Nephron (organoid): ENCODE measurements at regions not wholly inside any gene's neighbourhood (a gene's known extent, or its start where the extent isn't known, plus 50 kb on each side); places are given as distances from the start of the nearest gene placed in this dataset.
A peak's percentile ranks its signal among the peaks of the same experiment; 100 is the strongest.

Experiments
- H3K27ac Mint-ChIP-seq, 3 experiments: 2 replicates each; pipeline ENCODE4 v1.8.0; 2020; ENCODE audit warnings: mixed read lengths in 3 of 3, mild to moderate bottlenecking in 2 of 3, moderate library complexity in 1 of 3
- H3K27me3 Mint-ChIP-seq: 2 replicates; pipeline ENCODE4 v1.8.0; 2021; ENCODE audit warnings: low read depth, mild to moderate bottlenecking, moderate library complexity, mixed read lengths
- H3K36me3 Mint-ChIP-seq: 2 replicates; pipeline ENCODE4 v1.8.0; 2020; ENCODE audit warnings: low read depth, mixed read lengths
- H3K4me1 Mint-ChIP-seq: 2 replicates; pipeline ENCODE4 v1.8.0; 2020; ENCODE audit warnings: mixed read lengths
- H3K4me3 Mint-ChIP-seq, 3 experiments: 2 replicates each; pipeline ENCODE4 v1.8.0; 2020; ENCODE audit warnings: mild to moderate bottlenecking in 3 of 3, mixed read lengths in 3 of 3, moderate library complexity in 2 of 3
- H3K9me3 Mint-ChIP-seq: 2 replicates; pipeline ENCODE4 v1.8.0; 2020; ENCODE audit warnings: mixed read lengths
- TF ChIP-seq, protein P1 (sequence below), 3 experiments: fragments of 200-600 bp; sonication (generic); IDR thresholded peaks; one replicate each; pipeline ENCODE4 v1.5.0; 2021; ENCODE audit warnings: antibody characterized with exemption in 3 of 3; ENCODE audit not compliant: unreplicated experiment in 3 of 3

DNA sequence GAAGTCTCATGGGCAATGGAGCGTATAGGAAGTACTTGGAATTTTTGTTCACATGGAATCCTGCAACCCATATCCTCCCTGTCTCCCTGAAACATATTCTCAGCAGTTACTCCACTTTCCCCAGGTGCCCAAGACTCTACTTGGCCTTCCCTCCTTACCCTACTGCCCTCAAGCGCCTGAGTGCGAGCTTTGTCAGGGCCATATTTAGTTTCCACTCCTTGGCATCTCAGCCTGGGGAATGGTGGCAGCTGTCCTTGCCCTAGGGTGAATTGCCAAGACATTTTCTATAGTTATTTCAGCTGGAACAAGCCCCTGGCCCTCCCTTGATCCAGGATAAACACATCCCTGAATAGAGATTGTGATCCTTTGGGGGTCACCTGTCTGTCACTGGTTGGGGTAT lies 569.3 kb upstream of the LRFN5 start:
- TF ChIP-seq, protein P1, sequence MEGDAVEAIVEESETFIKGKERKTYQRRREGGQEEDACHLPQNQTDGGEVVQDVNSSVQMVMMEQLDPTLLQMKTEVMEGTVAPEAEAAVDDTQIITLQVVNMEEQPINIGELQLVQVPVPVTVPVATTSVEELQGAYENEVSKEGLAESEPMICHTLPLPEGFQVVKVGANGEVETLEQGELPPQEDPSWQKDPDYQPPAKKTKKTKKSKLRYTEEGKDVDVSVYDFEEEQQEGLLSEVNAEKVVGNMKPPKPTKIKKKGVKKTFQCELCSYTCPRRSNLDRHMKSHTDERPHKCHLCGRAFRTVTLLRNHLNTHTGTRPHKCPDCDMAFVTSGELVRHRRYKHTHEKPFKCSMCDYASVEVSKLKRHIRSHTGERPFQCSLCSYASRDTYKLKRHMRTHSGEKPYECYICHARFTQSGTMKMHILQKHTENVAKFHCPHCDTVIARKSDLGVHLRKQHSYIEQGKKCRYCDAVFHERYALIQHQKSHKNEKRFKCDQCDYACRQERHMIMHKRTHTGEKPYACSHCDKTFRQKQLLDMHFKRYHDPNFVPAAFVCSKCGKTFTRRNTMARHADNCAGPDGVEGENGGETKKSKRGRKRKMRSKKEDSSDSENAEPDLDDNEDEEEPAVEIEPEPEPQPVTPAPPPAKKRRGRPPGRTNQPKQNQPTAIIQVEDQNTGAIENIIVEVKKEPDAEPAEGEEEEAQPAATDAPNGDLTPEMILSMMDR (IDR thresholded peaks at IDR 0.05; ENCODE audit: unreplicated experiment in 3 of 3) = no peak
- H3K4me3 Mint-ChIP-seq = no peak overlapping the region
- peaks cover 5% of the 10 kb centered on the region for H3K9me3 Mint-ChIP-seq
- no peak overlapping the region for H3K27ac Mint-ChIP-seq
- no peaks in the 10 kb centered on the region for H3K27me3 Mint-ChIP-seq
- H3K4me1 Mint-ChIP-seq = no peaks in the 10 kb centered on the region
- peaks cover 10% of the 10 kb centered on the region for H3K36me3 Mint-ChIP-seq

DNA sequence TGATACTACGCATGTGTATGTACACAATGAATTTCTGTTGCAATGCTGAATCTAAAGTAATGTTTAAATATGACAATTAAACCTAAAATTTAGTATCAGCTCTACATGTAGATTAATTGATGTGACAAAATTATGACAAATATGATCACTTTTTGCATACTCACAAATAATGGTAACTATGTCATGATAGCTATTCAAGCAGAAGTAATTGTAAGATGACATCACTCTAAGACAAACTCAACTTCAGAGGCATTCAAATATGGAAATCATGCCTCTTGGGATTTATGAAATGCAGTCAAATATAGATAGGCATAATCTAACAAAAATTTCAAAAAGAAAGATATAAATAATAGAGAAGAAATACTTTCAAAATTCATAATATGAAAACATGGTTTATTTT lies 571.7 kb upstream of the LRFN5 start:
- H3K9me3 Mint-ChIP-seq = peaks cover 9% of the 10 kb centered on the region
- H3K27me3 Mint-ChIP-seq = no peaks in the 10 kb centered on the region
- TF ChIP-seq, protein P1 (IDR thresholded peaks at IDR 0.05; ENCODE audit: unreplicated experiment in 3 of 3) = no peak
- H3K36me3 Mint-ChIP-seq = peaks cover 22% of the 10 kb centered on the region
- H3K27ac Mint-ChIP-seq = no peak overlapping the region
- H3K4me1 Mint-ChIP-seq = no peaks in the 10 kb centered on the region
- no peak overlapping the region for H3K4me3 Mint-ChIP-seq

DNA sequence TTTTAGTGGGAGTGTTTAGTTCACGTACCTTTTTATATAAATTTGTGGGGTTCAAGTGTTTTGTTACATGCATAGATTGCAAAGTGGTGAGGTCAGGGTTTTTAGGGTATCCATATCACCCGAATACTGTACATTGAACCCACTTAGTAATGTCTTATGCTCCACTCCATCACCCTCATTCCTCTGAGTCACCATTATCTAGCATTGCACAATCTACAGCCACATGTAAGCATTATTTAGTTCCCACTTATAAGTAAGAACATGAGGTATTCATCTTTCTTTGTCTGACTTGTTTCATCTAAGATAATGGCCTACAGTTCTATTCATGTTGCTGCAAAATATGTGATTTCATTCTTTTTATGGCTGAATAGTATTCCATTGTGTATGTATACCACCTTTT lies 583.7 kb upstream of the LRFN5 start:
- Mint-ChIP-seq H3K27ac (no peak overlapping the region), H3K36me3 (peaks cover 16% of the 10 kb centered on the region), H3K4me3 (no peak overlapping the region), H3K27me3 (no peaks in the 10 kb centered on the region), H3K9me3 (peaks cover 5% of the 10 kb centered on the region), H3K4me1 (no peaks in the 10 kb centered on the region)
- TF ChIP-seq, protein P1 (IDR thresholded peaks at IDR 0.05; ENCODE audit: unreplicated experiment in 3 of 3) = no peak

DNA sequence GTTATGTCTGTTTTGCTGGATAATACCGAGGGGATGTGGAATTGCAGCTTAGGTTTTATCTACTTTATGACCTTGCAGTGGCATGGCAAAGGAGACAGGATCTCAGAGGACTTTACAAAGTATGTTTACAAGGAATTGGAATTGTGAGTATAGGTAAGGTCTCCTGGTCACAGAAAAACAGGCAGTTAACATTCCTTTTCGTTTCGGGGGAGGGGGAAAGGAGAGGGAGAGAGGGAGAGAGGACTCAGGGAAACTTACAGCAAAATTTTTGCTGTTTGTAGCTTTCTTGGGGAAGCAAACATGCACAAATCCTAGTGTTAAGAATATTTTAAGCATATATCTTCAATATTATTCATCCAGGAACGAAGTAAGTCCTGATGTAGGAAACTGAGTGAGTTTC lies 590.5 kb upstream of the LRFN5 start:
- no peaks in the 10 kb centered on the region for H3K36me3 Mint-ChIP-seq
- TF ChIP-seq, protein P1 (IDR thresholded peaks at IDR 0.05; ENCODE audit: unreplicated experiment in 3 of 3) = no peak
- H3K4me3 Mint-ChIP-seq = no peak overlapping the region
- H3K9me3 Mint-ChIP-seq = no peaks in the 10 kb centered on the region
- no peaks in the 10 kb centered on the region for H3K27me3 Mint-ChIP-seq
- peak overlapping the region in 1 of 3 experiments; percentile 6 for H3K27ac Mint-ChIP-seq
- no peaks in the 10 kb centered on the region for H3K4me1 Mint-ChIP-seq

DNA sequence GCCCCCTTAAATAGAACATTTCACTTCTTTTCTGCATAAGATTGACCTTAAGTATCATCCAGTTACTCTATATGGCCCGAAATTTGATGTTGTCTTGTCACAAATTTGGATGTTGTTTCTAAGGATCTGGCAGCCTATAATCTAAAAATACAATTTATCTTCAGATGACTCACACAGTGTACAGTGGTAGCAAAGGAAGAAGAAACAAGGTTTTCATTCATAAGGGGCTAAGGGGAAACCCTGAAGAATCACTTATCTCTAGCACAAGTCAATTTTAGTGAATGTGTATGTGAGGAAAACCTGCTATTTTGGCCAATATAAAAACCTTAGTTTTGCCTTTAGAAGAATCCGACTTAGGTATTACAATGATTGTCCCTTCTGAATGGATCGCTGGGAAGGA lies 606.3 kb upstream of the LRFN5 start:
- H3K27me3 Mint-ChIP-seq = no peaks in the 10 kb centered on the region
- no peaks in the 10 kb centered on the region for H3K9me3 Mint-ChIP-seq
- H3K4me1 Mint-ChIP-seq = no peaks in the 10 kb centered on the region
- no peak overlapping the region for H3K27ac Mint-ChIP-seq
- TF ChIP-seq, protein P1 (IDR thresholded peaks at IDR 0.05; ENCODE audit: unreplicated experiment in 3 of 3) = no peak
- no peak overlapping the region for H3K4me3 Mint-ChIP-seq
- peaks cover 9% of the 10 kb centered on the region for H3K36me3 Mint-ChIP-seq

DNA sequence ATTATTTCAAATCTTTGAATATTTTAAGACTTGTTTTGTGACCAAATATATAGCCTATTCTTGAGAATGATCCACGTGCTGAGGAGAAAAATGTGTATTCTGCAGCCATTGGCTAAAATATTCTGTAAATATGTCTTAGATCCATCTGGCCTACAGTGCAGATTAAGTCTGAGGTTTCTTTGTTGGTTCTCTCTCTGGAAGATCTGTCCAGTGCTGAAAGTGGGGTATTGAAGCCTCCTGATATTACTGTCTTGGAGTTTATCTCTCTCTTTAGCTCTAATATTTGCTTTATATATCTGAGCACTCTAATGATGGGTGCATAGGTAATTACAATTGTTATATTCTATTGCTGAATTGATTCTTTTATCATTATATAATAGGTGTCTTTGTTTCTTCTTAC lies 617.4 kb upstream of the LRFN5 start:
- Mint-ChIP-seq H3K27ac (no peak overlapping the region), H3K9me3 (peaks cover 18% of the 10 kb centered on the region), H3K36me3 (peaks cover 39% of the 10 kb centered on the region)

More for the DNA sequence above, 617.4 kb upstream of the LRFN5 start:
- H3K4me1 Mint-ChIP-seq = no peaks in the 10 kb centered on the region
- no peak overlapping the region for H3K4me3 Mint-ChIP-seq
- TF ChIP-seq, protein P1 (IDR thresholded peaks at IDR 0.05; ENCODE audit: unreplicated experiment in 3 of 3) = no peak
- H3K27me3 Mint-ChIP-seq = no peaks in the 10 kb centered on the region
